ENCODE measurements at regions not wholly inside any gene's neighbourhood (a gene's known extent, or its start where the extent isn't known, plus 50 kb on each side); places are given as distances from the start of the nearest gene placed in this dataset.

GRCh38 chr6:19279273-19279684 lies 557.9 kb upstream of the ID4 start:
- no peak for DNase-seq

GRCh38 chr6:19287928-19288327 lies 549.2 kb upstream of the ID4 start:
- no peak for DNase-seq

GRCh38 chr6:19289457-19289856 lies 547.7 kb upstream of the ID4 start:
- DNase-seq = no peak

GRCh38 chr6:19297880-19298279 lies 539.3 kb upstream of the ID4 start:
- DNase-seq = no peak

- no peak for DNase-seq
Measured at GRCh38 chr6:19298421-19298820, 538.7 kb upstream of the ID4 start.

GRCh38 chr6:19299129-19299528 lies 538.0 kb upstream of the ID4 start:
- DNase-seq = no peak

GRCh38 chr6:19301980-19302379 lies 535.2 kb upstream of the ID4 start:
- no peak for DNase-seq

- no peak for DNase-seq
Measured at GRCh38 chr6:19303383-19303782, 533.8 kb upstream of the ID4 start.

GRCh38 chr6:19309661-19310060 lies 527.5 kb upstream of the ID4 start:
- no peak for DNase-seq

GRCh38 chr6:19311786-19312185 lies 525.4 kb upstream of the ID4 start:
- no peak for DNase-seq

- no peak for DNase-seq
Measured at GRCh38 chr6:19312241-19312978, 524.8 kb upstream of the ID4 start.

- no peak for DNase-seq
Measured at GRCh38 chr6:19317431-19317986, 519.7 kb upstream of the ID4 start.

- DNase-seq = no peak
Measured at GRCh38 chr6:19319005-19319404, 518.2 kb upstream of the ID4 start.

GRCh38 chr6:19320111-19320581 lies 517.0 kb upstream of the ID4 start:
- no peak for DNase-seq

GRCh38 chr6:19322691-19323485 lies 514.3 kb upstream of the ID4 start:
- no peak for DNase-seq

- no peak for DNase-seq
Measured at GRCh38 chr6:19324376-19324775, 512.8 kb upstream of the ID4 start.

- DNase-seq = no peak
Measured at GRCh38 chr6:19325335-19325789, 511.8 kb upstream of the ID4 start.

- DNase-seq = no peak
Measured at GRCh38 chr6:19327241-19327640, 509.9 kb upstream of the ID4 start.

GRCh38 chr6:19327661-19328060 lies 509.5 kb upstream of the ID4 start:
- no peak for DNase-seq

GRCh38 chr6:19329078-19329477 lies 508.1 kb upstream of the ID4 start:
- DNase-seq = no peak

GRCh38 chr6:19331089-19331488 lies 506.1 kb upstream of the ID4 start:
- no peak for DNase-seq

- no peak for DNase-seq
Measured at GRCh38 chr6:19332806-19333460, 504.2 kb upstream of the ID4 start.

GRCh38 chr6:19333936-19334335 lies 503.2 kb upstream of the ID4 start:
- no peak for DNase-seq

All from activated naive CD4-positive, alpha-beta T cell treated with anti-CD3 and anti-CD28 coated beads, Interleukin-2, amount 50 U/mL, for 16 hours (primary cell).